NT2/D1 (cell line): ENCODE measurements at regions not wholly inside any gene's neighbourhood (a gene's known extent, or its start where the extent isn't known, plus 50 kb on each side); places are given as distances from the start of the nearest gene placed in this dataset.
"Not testable (repeated sequence)": the region's sequence is repeated elsewhere in the genome, so short reads cannot be mapped to it uniquely, and the experiment has no call there.

Experiments used
- DNase-seq: peaks from one replicate; pipeline ENCODE4 v3.0.0-alpha.2; 2011; ENCODE audit warnings: low read depth, low spot score
- H3K27me3 ChIP-seq: 2 replicates; pipeline ENCODE4 v1.6.0; 2011; ENCODE audit warnings: mild to moderate bottlenecking; ENCODE audit not compliant: insufficient read length, insufficient read depth
- H3K36me3 ChIP-seq: 2 replicates; pipeline ENCODE4 v1.6.1; 2011; ENCODE audit warnings: mild to moderate bottlenecking, low read length, mixed read lengths; ENCODE audit not compliant: insufficient read depth, insufficient read length
- H3K4me1 ChIP-seq: 2 replicates; pipeline ENCODE4 v1.5.1; 2011; ENCODE audit not compliant: insufficient read depth, insufficient read length
- H3K4me3 ChIP-seq: 2 replicates; pipeline ENCODE4 v1.5.1; 2011; ENCODE audit warnings: low read depth; ENCODE audit not compliant: insufficient read length
- H3K9ac ChIP-seq: 2 replicates; pipeline ENCODE4 v1.6.0; 2011; ENCODE audit warnings: low read depth; ENCODE audit not compliant: insufficient read length
- H3K9me3 ChIP-seq: 2 replicates; pipeline ENCODE4 v1.5.1; 2011; ENCODE audit warnings: mild to moderate bottlenecking, low read length; ENCODE audit not compliant: insufficient read depth
- SUZ12 ChIP-seq: IDR thresholded peaks from 2 replicates; pipeline ENCODE4 v1.6.1; 2011; ENCODE audit not compliant: insufficient read length, insufficient read depth; ENCODE audit errors: extremely low read depth
- YY1 ChIP-seq: IDR thresholded peaks from 2 replicates; pipeline ENCODE4 v1.6.1; 2011; ENCODE audit not compliant: insufficient read length, insufficient read depth
- ZNF274 ChIP-seq: IDR thresholded peaks from 2 replicates; pipeline ENCODE4 v1.6.1; 2011; ENCODE audit warnings: mild to moderate bottlenecking, low read depth, low read length

DNA sequence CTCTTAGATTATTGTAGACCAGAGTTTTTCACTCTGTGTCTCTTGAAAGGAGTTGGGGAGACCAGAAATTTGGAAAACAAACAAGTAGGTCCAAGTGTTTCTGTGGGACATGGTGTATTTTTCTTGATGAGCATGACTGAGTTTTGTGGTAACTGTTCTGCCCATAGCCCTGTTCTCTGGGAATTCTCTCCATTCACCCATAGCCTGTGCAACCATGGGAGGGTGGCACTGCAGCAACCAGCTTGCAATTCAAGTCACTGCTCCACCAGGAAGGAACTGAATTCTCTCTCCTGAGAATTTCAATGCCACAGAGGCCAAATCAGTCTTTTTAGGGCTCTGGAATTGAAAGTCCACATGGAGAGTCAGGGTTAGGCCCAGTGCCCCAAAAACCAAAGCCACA lies 475.3 kb upstream of the TRPC7 start:
- Histone ChIP-seq H3K4me1 (no peaks in the 10 kb centered on the region), H3K9me3 (no peaks in the 10 kb centered on the region), H3K4me3 (no peak overlapping the region), H3K36me3 (no peaks in the 10 kb centered on the region), H3K9ac (no peak overlapping the region), H3K27me3 (no peaks in the 10 kb centered on the region)
- no peak for TF ChIP-seq SUZ12
- TF ChIP-seq YY1 = no peak
- TF ChIP-seq ZNF274 = no peak
- DNase-seq = no peak

- Histone ChIP-seq H3K4me3 (no peak overlapping the region), H3K9ac (no peak overlapping the region), H3K4me1 (no peaks in the 10 kb centered on the region), H3K9me3 (no peaks in the 10 kb centered on the region), H3K36me3 (no peaks in the 10 kb centered on the region), H3K27me3 (no peaks in the 10 kb centered on the region)
- DNase-seq = no peak
- no peak for TF ChIP-seq ZNF274
- no peak for TF ChIP-seq SUZ12
- no peak for TF ChIP-seq YY1
These were observed 470.7 kb upstream of the TRPC7 start for GRCh38 chr5:136836093-136836492.

DNA sequence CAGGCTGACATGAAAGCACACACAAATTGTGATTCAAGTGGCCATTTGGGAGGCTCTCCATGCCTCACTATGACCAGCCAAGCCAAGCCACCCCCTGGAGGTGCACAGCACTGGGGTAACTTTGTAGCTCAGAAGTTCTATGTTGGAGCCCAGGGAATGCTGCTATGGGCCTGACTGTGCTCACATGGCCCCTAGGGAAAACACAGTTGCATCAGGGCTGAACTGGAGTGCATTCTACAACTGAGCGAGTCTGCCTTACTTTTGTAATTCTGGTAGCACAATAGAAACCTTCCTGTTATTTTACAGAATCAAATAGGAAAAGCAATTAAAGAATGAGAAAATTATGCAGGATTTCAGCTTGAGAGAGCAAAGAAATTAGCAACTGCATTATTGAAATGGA lies 455.5 kb upstream of the TRPC7 start:
- TF ChIP-seq ZNF274 (no peak), YY1 (no peak), SUZ12 (no peak)
- no peaks in the 10 kb centered on the region for H3K27me3 ChIP-seq
- no peak overlapping the region for H3K9ac ChIP-seq
- no peak for DNase-seq
- no peaks in the 10 kb centered on the region for H3K9me3 ChIP-seq
- no peaks in the 10 kb centered on the region for H3K36me3 ChIP-seq
- H3K4me1 ChIP-seq = no peaks in the 10 kb centered on the region
- no peak overlapping the region for H3K4me3 ChIP-seq

DNA sequence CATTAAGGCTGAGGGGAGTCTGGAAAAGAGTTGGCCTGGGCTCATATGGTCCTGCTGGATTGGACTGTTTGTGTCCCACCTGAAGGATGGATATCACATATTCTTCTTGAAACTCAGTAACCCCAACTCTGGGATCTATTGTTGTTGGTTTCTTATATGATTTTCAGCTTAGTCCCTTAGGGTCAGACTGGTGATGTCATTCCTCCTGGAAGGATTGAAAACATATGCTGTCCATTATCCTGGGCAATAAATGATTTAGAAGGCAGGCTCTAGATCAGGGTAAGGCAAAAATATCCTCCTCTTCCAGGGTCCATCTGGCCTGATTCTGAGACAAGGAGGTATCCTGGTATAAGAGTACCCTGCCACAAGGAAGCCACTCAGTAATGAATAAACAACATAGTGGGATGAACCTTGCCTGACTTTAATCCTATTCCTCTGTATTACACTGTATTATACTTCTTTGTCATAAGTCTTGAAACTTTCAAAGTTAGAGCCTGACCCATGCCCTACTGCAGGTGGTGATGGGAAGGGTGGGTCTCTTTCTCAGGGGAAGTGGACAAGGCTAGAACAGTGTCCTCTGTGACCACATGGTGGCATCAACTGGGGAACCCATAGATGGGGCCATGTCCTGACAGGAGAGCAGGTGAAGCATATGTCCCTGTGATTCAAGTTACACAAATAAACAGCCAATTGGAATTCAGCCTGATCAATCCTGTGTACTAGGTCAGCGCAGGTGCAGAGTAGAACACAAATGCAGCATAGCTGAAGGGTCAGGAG lies 454.4 kb upstream of the TRPC7 start:
- H3K9me3 ChIP-seq = no peaks in the 10 kb centered on the region
- H3K36me3 ChIP-seq = no peaks in the 10 kb centered on the region
- no peaks in the 10 kb centered on the region for H3K4me1 ChIP-seq
- no peak for TF ChIP-seq YY1
- TF ChIP-seq SUZ12 = no peak
- TF ChIP-seq ZNF274 = no peak
- no peak for DNase-seq
- no peaks in the 10 kb centered on the region for H3K27me3 ChIP-seq
- H3K9ac ChIP-seq = no peak overlapping the region
- no peak overlapping the region for H3K4me3 ChIP-seq

GRCh38 chr5:136816327-136816726 lies 451.0 kb upstream of the TRPC7 start:
- Histone ChIP-seq H3K4me3 (no peak overlapping the region), H3K4me1 (no peaks in the 10 kb centered on the region), H3K9me3 (no peaks in the 10 kb centered on the region), H3K27me3 (no peaks in the 10 kb centered on the region), H3K9ac (no peak overlapping the region), H3K36me3 (no peaks in the 10 kb centered on the region)
- DNase-seq = no peak
- TF ChIP-seq ZNF274 (no peak), YY1 (no peak), SUZ12 (no peak)

DNA sequence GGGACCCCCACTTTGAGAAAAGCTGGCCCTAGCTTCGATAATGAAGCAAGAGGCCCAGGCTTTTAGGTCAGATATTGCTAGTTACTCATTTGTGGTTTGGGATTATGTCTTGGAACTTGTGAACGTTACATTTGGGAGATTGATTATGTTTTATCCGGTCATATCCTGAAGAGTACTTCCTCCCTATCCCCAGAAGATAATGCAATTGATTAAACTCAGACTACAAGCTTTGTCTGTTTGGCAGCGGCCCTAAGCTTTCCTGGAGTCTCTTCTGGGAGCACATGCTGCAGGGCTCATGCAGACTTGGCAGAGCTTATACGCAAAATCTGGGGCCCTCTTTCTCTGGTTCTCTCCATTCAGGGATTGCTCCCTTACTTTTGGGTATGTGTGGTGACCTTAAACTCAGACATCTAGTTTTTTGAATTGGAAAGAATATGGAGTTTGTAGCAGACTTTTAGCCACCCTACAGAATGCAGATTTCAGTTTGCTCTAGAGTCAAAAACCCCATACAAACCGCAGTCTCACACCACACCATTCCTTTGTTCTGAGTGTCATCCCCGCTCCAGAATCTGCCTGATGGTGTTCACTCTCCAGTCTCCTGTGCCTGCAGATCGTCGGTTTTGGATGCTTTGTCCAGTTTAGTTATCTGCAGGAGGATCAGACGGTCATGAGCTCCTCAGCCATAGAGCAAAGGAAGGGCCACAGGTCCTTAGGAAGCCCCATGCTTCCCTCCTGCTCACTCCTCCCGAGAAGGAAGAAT lies 449.5 kb upstream of the TRPC7 start:
- H3K27me3 ChIP-seq = no peaks in the 10 kb centered on the region
- DNase-seq = no peak
- TF ChIP-seq SUZ12 = no peak
- TF ChIP-seq ZNF274 = no peak
- no peak for TF ChIP-seq YY1
- no peaks in the 10 kb centered on the region for H3K4me1 ChIP-seq
- no peaks in the 10 kb centered on the region for H3K36me3 ChIP-seq
- H3K9ac ChIP-seq = no peak overlapping the region
- no peak overlapping the region for H3K4me3 ChIP-seq
- H3K9me3 ChIP-seq = no peaks in the 10 kb centered on the region

GRCh38 chr5:136812270-136812669 lies 446.9 kb upstream of the TRPC7 start:
- not testable (repeated sequence) for H3K27me3 ChIP-seq, H3K36me3 ChIP-seq, H3K9me3 ChIP-seq, H3K4me1 ChIP-seq, H3K4me3 ChIP-seq, H3K9ac ChIP-seq, DNase-seq
